HEK293 (cell line): ENCODE measurements at regions not wholly inside any gene's neighbourhood (a gene's known extent, or its start where the extent isn't known, plus 50 kb on each side); places are given as distances from the start of the nearest gene placed in this dataset.

Experiments used
- CTCF ChIA-PET: fragments of 350-600 bp; formaldehyde crosslinking; extraction: SDS; loops from one replicate; lab custom pipeline; 2021; ENCODE audit warnings: antibody characterized with exemption; lab: Yijun Ruan, JAX
- POLR2A ChIA-PET: fragments of 300-600 bp; formaldehyde crosslinking; extraction: SDS; loops from one replicate; lab custom pipeline; 2020; ENCODE audit warnings: antibody characterized with exemption, inconsistent platforms; lab: Yijun Ruan, JAX
- H3K27ac ChIP-seq: fragments of 200-500 bp; sonication (Bioruptor generic); 2 replicates; pipeline ENCODE4 v1.5.1; 2014; ENCODE audit warnings: low read depth, low read length, control low read depth, inconsistent platforms; ENCODE audit errors: extremely low read depth
- H3K36me3 ChIP-seq, 2 experiments: fragments of 200-500 bp in 1 of 2; sonication (Bioruptor generic) in 1 of 2; 1 replicate in 1 of 2; 2 replicates in 1 of 2; pipeline ENCODE4 v1.5.1; 2014 to 2017; ENCODE audit warnings: inconsistent platforms in 2 of 2, low read length in 2 of 2; ENCODE audit not compliant: control insufficient read depth in 2 of 2, insufficient read depth in 1 of 2
- H3K4me1 ChIP-seq: fragments of 200-500 bp; sonication (Bioruptor generic); 2 replicates; pipeline ENCODE4 v1.5.1; 2014; ENCODE audit warnings: mild to moderate bottlenecking, low read length, inconsistent platforms; ENCODE audit not compliant: control insufficient read depth, insufficient read depth
- H3K4me3 ChIP-seq: 2 replicates; pipeline ENCODE4 v1.5.1; 2011; ENCODE audit warnings: low read depth, mild to moderate bottlenecking, control low read depth, low read length, moderate library complexity
- H3K9me3 ChIP-seq: fragments of 200-500 bp; sonication (Bioruptor generic); 2 replicates; pipeline ENCODE4 v1.5.1; 2014; ENCODE audit warnings: low read depth, low read length, inconsistent platforms; ENCODE audit not compliant: control insufficient read depth, insufficient read depth
- GLI2 ChIP-seq: fragments of 450-650 bp; formaldehyde crosslinking; IDR thresholded peaks from 2 replicates; pipeline ENCODE4; 2017; ENCODE audit warnings: missing biosample characterization, missing genetic modification characterization, low read depth, borderline replicate concordance
- HOXC10 ChIP-seq: sonication (generic); formaldehyde crosslinking; IDR thresholded peaks from 2 replicates; pipeline ENCODE4 v1.8.1; 2023; ENCODE audit warnings: mild to moderate bottlenecking, missing genetic modification reagents
- IKZF3 ChIP-seq: fragments of 450-650 bp; IDR thresholded peaks from 2 replicates; pipeline ENCODE4 v1.5.0; 2018; ENCODE audit warnings: missing biosample characterization, mild to moderate bottlenecking, missing genetic modification characterization, moderate library complexity
- REPIN1 ChIP-seq: fragments of 450-650 bp; formaldehyde crosslinking; IDR thresholded peaks from 2 replicates; pipeline ENCODE4 v1.5.1; 2017; ENCODE audit warnings: missing biosample characterization, missing genetic modification characterization, low read depth
- SP7 ChIP-seq: fragments of 450-650 bp; formaldehyde crosslinking; IDR thresholded peaks from 2 replicates; pipeline ENCODE4 v1.5.1; 2016; ENCODE audit warnings: missing biosample characterization, missing genetic modification characterization
- ZBTB21 ChIP-seq: fragments of 450-650 bp; formaldehyde crosslinking; IDR thresholded peaks from 2 replicates; pipeline ENCODE4 v1.5.1; 2017; ENCODE audit warnings: missing biosample characterization, missing genetic modification characterization
- ZBTB8A ChIP-seq: fragments of 450-650 bp; formaldehyde crosslinking; IDR thresholded peaks from 2 replicates; pipeline ENCODE4 v1.5.1; 2016; ENCODE audit warnings: missing biosample characterization, missing genetic modification characterization
- ZFP3 ChIP-seq: fragments of 450-650 bp; formaldehyde crosslinking; IDR thresholded peaks from 2 replicates; pipeline ENCODE4 v1.5.1; 2016; ENCODE audit warnings: low read depth, missing biosample characterization, missing genetic modification characterization
- ZIC2 ChIP-seq: fragments of 450-650 bp; formaldehyde crosslinking; IDR thresholded peaks from 2 replicates; pipeline ENCODE4 v1.5.1; 2016; ENCODE audit warnings: missing biosample characterization, missing genetic modification characterization
- ZNF112 ChIP-seq: fragments of 450-650 bp; formaldehyde crosslinking; IDR thresholded peaks from 2 replicates; pipeline ENCODE4 v1.5.0; 2017; ENCODE audit warnings: missing biosample characterization, missing genetic modification characterization
- ZNF140 ChIP-seq: fragments of 450-650 bp; formaldehyde crosslinking; IDR thresholded peaks from 2 replicates; pipeline ENCODE4 v1.5.1; 2016; ENCODE audit warnings: missing biosample characterization, missing genetic modification characterization
- ZNF211 ChIP-seq: fragments of 450-650 bp; formaldehyde crosslinking; IDR thresholded peaks from 2 replicates; pipeline ENCODE4 v1.5.1; 2016; ENCODE audit warnings: low read depth, missing biosample characterization, missing genetic modification characterization
- ZNF214 ChIP-seq: fragments of 450-650 bp; formaldehyde crosslinking; IDR thresholded peaks from 2 replicates; pipeline ENCODE4 v1.5.1; 2017; ENCODE audit warnings: missing biosample characterization, mild to moderate bottlenecking, missing genetic modification characterization, borderline replicate concordance
- ZNF239 ChIP-seq: fragments of 450-650 bp; formaldehyde crosslinking; IDR thresholded peaks from 2 replicates; pipeline ENCODE4 v1.5.1; 2016; ENCODE audit warnings: missing biosample characterization, missing genetic modification characterization
- ZNF292 ChIP-seq: fragments of 450-650 bp; formaldehyde crosslinking; IDR thresholded peaks from 2 replicates; pipeline ENCODE4 v1.5.1; 2016; ENCODE audit warnings: low read depth, missing biosample characterization, missing genetic modification characterization, borderline replicate concordance
- ZNF324 ChIP-seq: fragments of 450-650 bp; formaldehyde crosslinking; IDR thresholded peaks from 2 replicates; pipeline ENCODE4 v1.5.1; 2016; ENCODE audit warnings: missing biosample characterization, missing genetic modification characterization
- ZNF335 ChIP-seq: fragments of 450-650 bp; formaldehyde crosslinking; conservative IDR thresholded peaks from 2 replicates; pipeline ENCODE4 v1.5.1; 2016; ENCODE audit warnings: missing biosample characterization, missing genetic modification characterization
- ZNF354C ChIP-seq: fragments of 450-650 bp; formaldehyde crosslinking; IDR thresholded peaks from 2 replicates; pipeline ENCODE4 v1.5.1; 2016; ENCODE audit warnings: missing biosample characterization, missing genetic modification characterization, low read depth, borderline replicate concordance
- ZNF426 ChIP-seq: fragments of 450-650 bp; formaldehyde crosslinking; IDR thresholded peaks from 2 replicates; pipeline ENCODE4 v1.5.1; 2017; ENCODE audit warnings: missing biosample characterization, missing genetic modification characterization, mild to moderate bottlenecking, inconsistent platforms, moderate library complexity
- ZNF510 ChIP-seq: fragments of 450-650 bp; formaldehyde crosslinking; IDR thresholded peaks from 2 replicates; pipeline ENCODE4 v1.5.1; 2018; ENCODE audit warnings: mild to moderate bottlenecking, missing genetic modification characterization, missing biosample characterization; ENCODE audit not compliant: insufficient replicate concordance
- ZNF549 ChIP-seq: fragments of 450-650 bp; IDR thresholded peaks from 2 replicates; pipeline ENCODE4 v1.5.1; 2018; ENCODE audit warnings: missing biosample characterization, missing genetic modification characterization, mild to moderate bottlenecking, inconsistent platforms, moderate library complexity
- ZNF571 ChIP-seq: fragments of 450-650 bp; formaldehyde crosslinking; IDR thresholded peaks from 2 replicates; pipeline ENCODE4 v1.5.0; 2017; ENCODE audit warnings: missing biosample characterization, missing genetic modification characterization
- ZNF580 ChIP-seq: fragments of 450-650 bp; formaldehyde crosslinking; IDR thresholded peaks from 2 replicates; pipeline ENCODE4 v1.5.1; 2016; ENCODE audit warnings: missing biosample characterization, missing genetic modification characterization
- ZNF596 ChIP-seq: fragments of 450-650 bp; IDR thresholded peaks from 2 replicates; pipeline ENCODE4 v1.5.0; 2018; ENCODE audit warnings: missing biosample characterization, mild to moderate bottlenecking, missing genetic modification characterization, moderate library complexity
- ZNF639 ChIP-seq: fragments of 450-650 bp; formaldehyde crosslinking; IDR thresholded peaks from 2 replicates; pipeline ENCODE4 v1.5.1; 2016; ENCODE audit warnings: missing biosample characterization, missing genetic modification characterization
- ZNF654 ChIP-seq: fragments of 450-650 bp; formaldehyde crosslinking; IDR thresholded peaks from 2 replicates; pipeline ENCODE4 v1.5.1; 2016; ENCODE audit warnings: low read depth, missing biosample characterization, missing genetic modification characterization
- ZNF660 ChIP-seq: fragments of 450-650 bp; IDR thresholded peaks from 2 replicates; pipeline ENCODE4 v1.5.1; 2018; ENCODE audit warnings: missing biosample characterization, mild to moderate bottlenecking, missing genetic modification characterization
- ZNF664 ChIP-seq: fragments of 450-650 bp; formaldehyde crosslinking; IDR thresholded peaks from 2 replicates; pipeline ENCODE4 v1.5.1; 2016; ENCODE audit warnings: missing biosample characterization, missing genetic modification characterization
- ZNF707 ChIP-seq: fragments of 450-650 bp; formaldehyde crosslinking; IDR thresholded peaks from 2 replicates; pipeline ENCODE4 v1.5.1; 2016; ENCODE audit warnings: missing biosample characterization, missing genetic modification characterization
- ZSCAN23 ChIP-seq: fragments of 450-650 bp; formaldehyde crosslinking; IDR thresholded peaks from 2 replicates; pipeline ENCODE4 v1.5.1; 2016; ENCODE audit warnings: missing biosample characterization, missing genetic modification characterization
- TF ChIP-seq, protein P1 (sequence below): fragments of 450-650 bp; formaldehyde crosslinking; IDR thresholded peaks from 2 replicates; pipeline ENCODE4 v1.5.1; 2017; ENCODE audit warnings: missing biosample characterization, missing genetic modification characterization
- TF ChIP-seq, protein P2 (sequence below): fragments of 450-650 bp; formaldehyde crosslinking; IDR thresholded peaks from 2 replicates; pipeline ENCODE4 v1.5.1; 2017; ENCODE audit warnings: missing biosample characterization, missing genetic modification characterization
- TF ChIP-seq, protein P3 (sequence below): fragments of 450-650 bp; formaldehyde crosslinking; IDR thresholded peaks from 2 replicates; pipeline ENCODE4 v1.5.1; 2016; ENCODE audit warnings: missing biosample characterization, missing genetic modification characterization

- TF ChIP-seq ZNF292 (tag by site-specific recombination) (no peak), REPIN1 (no peak), ZNF426 (tag by site-specific recombination) (no peak), ZNF596 (tag by site-specific recombination) (no peak), ZNF239 (no peak), ZNF354C (tag by site-specific recombination) (no peak), ZNF211 (tag by site-specific recombination) (no peak), ZNF707 (tag by site-specific recombination) (no peak), HOXC10 (CRISPR knock-in tag) (no peak), ZNF549 (no peak), ZNF580 (no peak), IKZF3 (tag by site-specific recombination) (no peak), GLI2 (tag by site-specific recombination) (no peak), ZNF140 (tag by site-specific recombination) (no peak), SP7 (no peak), ZNF112 (tag by site-specific recombination) (no peak)
- TF ChIP-seq, protein P1, sequence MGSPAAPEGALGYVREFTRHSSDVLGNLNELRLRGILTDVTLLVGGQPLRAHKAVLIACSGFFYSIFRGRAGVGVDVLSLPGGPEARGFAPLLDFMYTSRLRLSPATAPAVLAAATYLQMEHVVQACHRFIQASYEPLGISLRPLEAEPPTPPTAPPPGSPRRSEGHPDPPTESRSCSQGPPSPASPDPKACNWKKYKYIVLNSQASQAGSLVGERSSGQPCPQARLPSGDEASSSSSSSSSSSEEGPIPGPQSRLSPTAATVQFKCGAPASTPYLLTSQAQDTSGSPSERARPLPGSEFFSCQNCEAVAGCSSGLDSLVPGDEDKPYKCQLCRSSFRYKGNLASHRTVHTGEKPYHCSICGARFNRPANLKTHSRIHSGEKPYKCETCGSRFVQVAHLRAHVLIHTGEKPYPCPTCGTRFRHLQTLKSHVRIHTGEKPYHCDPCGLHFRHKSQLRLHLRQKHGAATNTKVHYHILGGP, result no peak
- Histone ChIP-seq H3K27ac (no peak overlapping the region), H3K4me3 (no peak overlapping the region), H3K36me3 (no peaks in the 10 kb centered on the region), H3K4me1 (no peaks in the 10 kb centered on the region), H3K9me3 (no peaks in the 10 kb centered on the region)
- ChIA-PET POLR2A (no interaction called here), CTCF (no interaction called here)
These were observed 836.8 kb upstream of the VRK2 start for GRCh38 chr2:57209799-57210198.

GRCh38 chr2:57210855-57211254 lies 835.8 kb upstream of the VRK2 start:
- no peaks in the 10 kb centered on the region for H3K36me3 ChIP-seq
- no peaks in the 10 kb centered on the region for H3K4me1 ChIP-seq
- POLR2A ChIA-PET, result no interaction called here
- no peak overlapping the region for H3K27ac ChIP-seq
- CTCF ChIA-PET, result no interaction called here
- no peak for TF ChIP-seq ZNF654 (tag by site-specific recombination)
- TF ChIP-seq ZNF639 (tag by site-specific recombination), result no peak
- TF ChIP-seq ZSCAN23 (tag by site-specific recombination), result no peak
- TF ChIP-seq, protein P2, sequence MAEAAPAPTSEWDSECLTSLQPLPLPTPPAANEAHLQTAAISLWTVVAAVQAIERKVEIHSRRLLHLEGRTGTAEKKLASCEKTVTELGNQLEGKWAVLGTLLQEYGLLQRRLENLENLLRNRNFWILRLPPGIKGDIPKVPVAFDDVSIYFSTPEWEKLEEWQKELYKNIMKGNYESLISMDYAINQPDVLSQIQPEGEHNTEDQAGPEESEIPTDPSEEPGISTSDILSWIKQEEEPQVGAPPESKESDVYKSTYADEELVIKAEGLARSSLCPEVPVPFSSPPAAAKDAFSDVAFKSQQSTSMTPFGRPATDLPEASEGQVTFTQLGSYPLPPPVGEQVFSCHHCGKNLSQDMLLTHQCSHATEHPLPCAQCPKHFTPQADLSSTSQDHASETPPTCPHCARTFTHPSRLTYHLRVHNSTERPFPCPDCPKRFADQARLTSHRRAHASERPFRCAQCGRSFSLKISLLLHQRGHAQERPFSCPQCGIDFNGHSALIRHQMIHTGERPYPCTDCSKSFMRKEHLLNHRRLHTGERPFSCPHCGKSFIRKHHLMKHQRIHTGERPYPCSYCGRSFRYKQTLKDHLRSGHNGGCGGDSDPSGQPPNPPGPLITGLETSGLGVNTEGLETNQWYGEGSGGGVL (tag by site-specific recombination), result no peak
- no peak for TF ChIP-seq ZFP3 (tag by site-specific recombination)
- TF ChIP-seq ZNF660 (tag by site-specific recombination), result no peak
- TF ChIP-seq, protein P3, sequence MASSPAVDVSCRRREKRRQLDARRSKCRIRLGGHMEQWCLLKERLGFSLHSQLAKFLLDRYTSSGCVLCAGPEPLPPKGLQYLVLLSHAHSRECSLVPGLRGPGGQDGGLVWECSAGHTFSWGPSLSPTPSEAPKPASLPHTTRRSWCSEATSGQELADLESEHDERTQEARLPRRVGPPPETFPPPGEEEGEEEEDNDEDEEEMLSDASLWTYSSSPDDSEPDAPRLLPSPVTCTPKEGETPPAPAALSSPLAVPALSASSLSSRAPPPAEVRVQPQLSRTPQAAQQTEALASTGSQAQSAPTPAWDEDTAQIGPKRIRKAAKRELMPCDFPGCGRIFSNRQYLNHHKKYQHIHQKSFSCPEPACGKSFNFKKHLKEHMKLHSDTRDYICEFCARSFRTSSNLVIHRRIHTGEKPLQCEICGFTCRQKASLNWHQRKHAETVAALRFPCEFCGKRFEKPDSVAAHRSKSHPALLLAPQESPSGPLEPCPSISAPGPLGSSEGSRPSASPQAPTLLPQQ (tag by site-specific recombination), result no peak
- no peak for TF ChIP-seq ZNF324 (tag by site-specific recombination)
- no peak for TF ChIP-seq ZBTB21
- TF ChIP-seq ZNF571 (tag by site-specific recombination), result no peak
- TF ChIP-seq ZBTB8A (tag by site-specific recombination), result no peak
- no peak for TF ChIP-seq ZNF510 (tag by site-specific recombination)
- TF ChIP-seq ZNF664 (tag by site-specific recombination), result no peak
- no peak for TF ChIP-seq ZIC2 (tag by site-specific recombination)
- no peak for TF ChIP-seq ZNF211 (tag by site-specific recombination)
- no peak for TF ChIP-seq ZNF214 (tag by site-specific recombination)
- no peak for TF ChIP-seq ZNF335 (tag by site-specific recombination)
- H3K4me3 ChIP-seq, result no peak overlapping the region
- no peaks in the 10 kb centered on the region for H3K9me3 ChIP-seq
